Sigmoid colon (tissue), 6 donors: ENCODE measurements at regions not wholly inside any gene's neighbourhood (a gene's known extent, or its start where the extent isn't known, plus 50 kb on each side); places are given as distances from the start of the nearest gene placed in this dataset.

Experiments used
- DNase-seq: peaks from one replicate; pipeline ENCODE4 v3.0.0-alpha.2; 2019
- H3K27ac ChIP-seq, 4 donors: fragments of 200-600 bp; sonication (generic); one replicate each; pipeline ENCODE4 v1.5.1; 2016 to 2019; ENCODE audit warnings: mild to moderate bottlenecking in 1 of 4
- H3K27me3 ChIP-seq, 3 donors: fragments of 200-600 bp; sonication (generic); one replicate each; pipeline ENCODE4 v1.5.1; 2019; ENCODE audit warnings: mild to moderate bottlenecking in 1 of 3
- H3K36me3 ChIP-seq, 4 donors: fragments of 200-600 bp; sonication (generic); one replicate each; pipeline ENCODE4 v1.5.1; 2016 to 2019
- H3K4me1 ChIP-seq, 4 donors: fragments of 200-600 bp; sonication (generic); one replicate each; pipeline ENCODE4 v1.5.1; 2017 to 2019
- H3K4me3 ChIP-seq, 4 donors: fragments of 200-600 bp; sonication (generic); one replicate each; pipeline ENCODE4 v1.5.1; 2017 to 2019; ENCODE audit warnings: mild to moderate bottlenecking in 2 of 4, moderate library complexity in 1 of 4
- H3K9me3 ChIP-seq, 4 donors: fragments of 200-600 bp in 3 of 4; sonication (generic) in 3 of 4; one replicate each; pipeline versions ENCODE4 v1.5.1 to v1.6.1; 2013 to 2019
- EP300 ChIP-seq, 4 donors: sonication (generic); formaldehyde crosslinking; IDR thresholded peaks; one replicate each; pipeline ENCODE4 v1.6.1; 2017; ENCODE audit warnings: antibody characterized with exemption in 4 of 4
- POLR2A ChIP-seq, 2 donors: fragments of 450-650 bp; IDR thresholded peaks; one replicate each; pipeline ENCODE4 v1.6.1; 2016; ENCODE audit warnings: antibody characterized with exemption in 2 of 2, mild to moderate bottlenecking in 2 of 2, moderate library complexity in 2 of 2
- POLR2AphosphoS5 ChIP-seq, 4 donors: sonication (generic); formaldehyde crosslinking; IDR thresholded peaks; one replicate each; pipeline ENCODE4 v1.6.1; 2017; ENCODE audit warnings: antibody characterized with exemption in 4 of 4
- WGBS, 2 donors: extraction: QIAGEN DNeasy Blood & Tissue Kit; methylation state at CpG; one replicate each; pipeline ENCODE4 v1.1.7; 2013; 5-methylcytosine and 5-hydroxymethylcytosine counted together
- intact Hi-C: fragments of 100-400 bp; cut with DNase I; formaldehyde crosslinking; loops from one replicate; pipeline ENCODE4 v1.15.1; 2023
- TF ChIP-seq, protein P1 (sequence below), 4 experiments: fragments of 450-650 bp in 3 of 4; fragments of 200-600 bp in 1 of 4; IDR thresholded peaks; one replicate each; pipeline ENCODE4 v1.5.1; 2016 to 2019; ENCODE audit warnings: antibody characterized with exemption in 4 of 4, mild to moderate bottlenecking in 3 of 4, moderate library complexity in 2 of 4
- donor health status: healthy with polysubstance abuse.
- donor health status: healthy.

DNA sequence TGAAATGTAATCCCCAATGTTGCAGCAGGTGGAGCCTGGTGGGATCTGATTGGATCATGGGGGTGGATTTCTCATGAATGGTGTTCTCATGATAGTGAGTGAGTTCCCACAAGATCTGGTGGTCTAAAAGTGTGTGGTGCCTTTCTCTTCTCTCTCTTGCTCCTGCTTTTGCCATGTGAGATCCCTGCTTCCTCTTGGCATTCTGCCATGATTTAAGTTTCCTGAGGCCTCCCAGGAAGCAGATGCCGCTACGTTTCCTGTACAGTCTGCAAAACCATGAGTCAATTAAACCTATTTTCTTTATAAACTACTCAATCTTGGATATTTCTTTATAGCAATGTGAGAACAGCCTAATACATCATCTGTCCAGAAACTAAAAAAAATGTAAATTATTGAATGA lies 298.3 kb downstream of the MEX3B start:
- Histone ChIP-seq H3K27me3 (no peaks in the 10 kb centered on the region), H3K4me1 (peaks cover 0 to 13% (median 12%) of the 10 kb centered on the region in 4 donors), H3K27ac (no peak overlapping the region), H3K4me3 (no peak overlapping the region), H3K36me3 (no peaks in the 10 kb centered on the region), H3K9me3 (no peaks in the 10 kb centered on the region)
- intact Hi-C loops = no loop called here
- 38 to 57% methylated on average over 2 of the region's 2 CpGs for WGBS, 2 donors
- TF ChIP-seq POLR2A (IDR thresholded peaks at IDR 0.05) (no peak), POLR2AphosphoS5 (IDR thresholded peaks at IDR 0.05) (no peak), EP300 (IDR thresholded peaks at IDR 0.05) (no peak)
- TF ChIP-seq, protein P1, sequence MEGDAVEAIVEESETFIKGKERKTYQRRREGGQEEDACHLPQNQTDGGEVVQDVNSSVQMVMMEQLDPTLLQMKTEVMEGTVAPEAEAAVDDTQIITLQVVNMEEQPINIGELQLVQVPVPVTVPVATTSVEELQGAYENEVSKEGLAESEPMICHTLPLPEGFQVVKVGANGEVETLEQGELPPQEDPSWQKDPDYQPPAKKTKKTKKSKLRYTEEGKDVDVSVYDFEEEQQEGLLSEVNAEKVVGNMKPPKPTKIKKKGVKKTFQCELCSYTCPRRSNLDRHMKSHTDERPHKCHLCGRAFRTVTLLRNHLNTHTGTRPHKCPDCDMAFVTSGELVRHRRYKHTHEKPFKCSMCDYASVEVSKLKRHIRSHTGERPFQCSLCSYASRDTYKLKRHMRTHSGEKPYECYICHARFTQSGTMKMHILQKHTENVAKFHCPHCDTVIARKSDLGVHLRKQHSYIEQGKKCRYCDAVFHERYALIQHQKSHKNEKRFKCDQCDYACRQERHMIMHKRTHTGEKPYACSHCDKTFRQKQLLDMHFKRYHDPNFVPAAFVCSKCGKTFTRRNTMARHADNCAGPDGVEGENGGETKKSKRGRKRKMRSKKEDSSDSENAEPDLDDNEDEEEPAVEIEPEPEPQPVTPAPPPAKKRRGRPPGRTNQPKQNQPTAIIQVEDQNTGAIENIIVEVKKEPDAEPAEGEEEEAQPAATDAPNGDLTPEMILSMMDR (IDR thresholded peaks at IDR 0.05) = no peak
- no peak for DNase-seq

DNA sequence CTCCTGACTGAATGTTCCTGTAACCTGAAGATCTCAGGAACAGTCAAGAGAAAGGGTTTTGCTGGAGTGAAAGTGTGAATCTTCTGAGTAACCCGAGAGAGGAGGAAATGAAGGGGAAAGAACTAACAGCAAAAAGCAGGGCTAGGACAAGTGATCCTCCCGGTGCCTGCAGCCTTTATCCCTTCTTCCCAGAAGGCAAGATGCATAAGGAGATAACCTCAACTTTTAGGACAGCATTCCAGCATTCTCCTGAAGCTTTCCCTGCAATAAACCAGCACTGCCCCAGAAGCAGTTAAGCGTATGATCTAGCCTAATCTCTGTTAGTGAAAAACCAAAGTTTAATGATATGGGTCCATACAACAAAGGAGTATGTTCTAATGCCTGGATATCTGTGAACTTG lies 298.8 kb downstream of the MEX3B start:
- H3K9me3 ChIP-seq = no peaks in the 10 kb centered on the region
- 70 to 72% methylated on average over 3 of the region's 3 CpGs for WGBS, 2 donors
- intact Hi-C loops = no loop called here
- TF ChIP-seq, protein P1 (IDR thresholded peaks at IDR 0.05) = no peak
- TF ChIP-seq POLR2AphosphoS5 (IDR thresholded peaks at IDR 0.05) (no peak), EP300 (IDR thresholded peaks at IDR 0.05) (no peak), POLR2A (IDR thresholded peaks at IDR 0.05) (no peak)
- no peaks in the 10 kb centered on the region for H3K36me3 ChIP-seq
- no peaks in the 10 kb centered on the region for H3K27me3 ChIP-seq
- H3K4me1 ChIP-seq = peaks cover 0 to 9% (median 8%) of the 10 kb centered on the region in 4 donors
- no peak overlapping the region for H3K27ac ChIP-seq
- DNase-seq = no peak
- H3K4me3 ChIP-seq = no peak overlapping the region

DNA sequence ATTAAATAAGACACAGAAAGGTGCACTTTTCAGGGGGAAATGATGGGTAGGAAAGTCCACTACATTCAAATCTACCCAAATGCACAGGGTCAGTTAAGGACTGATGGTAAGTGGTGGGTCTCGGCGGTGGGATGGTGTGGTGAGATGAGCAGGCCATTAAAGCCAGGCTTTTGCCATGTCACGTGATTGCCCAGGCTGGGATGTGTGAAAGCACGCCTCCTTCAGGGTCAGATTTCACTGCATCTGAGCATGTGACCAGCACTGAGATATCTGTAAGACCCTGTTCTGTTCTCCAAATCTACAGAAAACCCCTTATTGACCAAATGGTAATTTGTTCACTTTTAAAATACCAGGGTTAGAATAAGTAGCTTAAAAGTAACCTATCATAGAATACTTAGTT lies 301.5 kb downstream of the MEX3B start:
- Histone ChIP-seq H3K27ac (no peak overlapping the region), H3K36me3 (no peaks in the 10 kb centered on the region), H3K4me1 (no peaks in the 10 kb centered on the region), H3K4me3 (no peak overlapping the region), H3K9me3 (no peaks in the 10 kb centered on the region), H3K27me3 (no peaks in the 10 kb centered on the region)
- 78 to 86% methylated on average over 4 of the region's 4 CpGs for WGBS, 2 donors
- intact Hi-C loops = no loop called here
- TF ChIP-seq EP300 (IDR thresholded peaks at IDR 0.05) (no peak), POLR2A (IDR thresholded peaks at IDR 0.05) (no peak), POLR2AphosphoS5 (IDR thresholded peaks at IDR 0.05) (no peak)
- TF ChIP-seq, protein P1 (IDR thresholded peaks at IDR 0.05) = no peak
- no peak for DNase-seq

DNA sequence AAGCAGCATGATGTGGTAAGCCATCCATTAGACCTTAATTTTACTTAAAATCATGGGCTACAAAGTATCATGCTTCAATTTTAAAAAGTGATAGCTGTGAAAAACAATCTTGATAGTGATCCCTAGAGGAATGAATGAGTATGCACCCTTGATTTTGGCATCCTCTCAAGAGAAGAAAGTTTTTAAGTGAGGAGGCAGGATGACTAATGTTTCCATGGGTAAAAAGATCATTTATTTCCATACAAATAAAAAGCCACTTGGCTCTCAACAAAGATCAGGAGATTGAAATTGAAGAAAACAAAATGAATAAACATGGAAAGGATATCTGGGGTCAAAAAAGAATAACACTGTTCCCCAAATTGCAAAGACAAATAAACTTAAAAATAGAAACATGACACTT lies 305.4 kb downstream of the MEX3B start:
- no peaks in the 10 kb centered on the region for H3K36me3 ChIP-seq
- no peak for DNase-seq
- H3K27ac ChIP-seq = no peak overlapping the region
- TF ChIP-seq, protein P1 (IDR thresholded peaks at IDR 0.05) = no peak
- TF ChIP-seq POLR2A (IDR thresholded peaks at IDR 0.05) = no peak
- H3K4me1 ChIP-seq = no peaks in the 10 kb centered on the region
- H3K4me3 ChIP-seq = no peak overlapping the region
- intact Hi-C loops = no loop called here
- no peaks in the 10 kb centered on the region for H3K9me3 ChIP-seq
- H3K27me3 ChIP-seq = no peaks in the 10 kb centered on the region

DNA sequence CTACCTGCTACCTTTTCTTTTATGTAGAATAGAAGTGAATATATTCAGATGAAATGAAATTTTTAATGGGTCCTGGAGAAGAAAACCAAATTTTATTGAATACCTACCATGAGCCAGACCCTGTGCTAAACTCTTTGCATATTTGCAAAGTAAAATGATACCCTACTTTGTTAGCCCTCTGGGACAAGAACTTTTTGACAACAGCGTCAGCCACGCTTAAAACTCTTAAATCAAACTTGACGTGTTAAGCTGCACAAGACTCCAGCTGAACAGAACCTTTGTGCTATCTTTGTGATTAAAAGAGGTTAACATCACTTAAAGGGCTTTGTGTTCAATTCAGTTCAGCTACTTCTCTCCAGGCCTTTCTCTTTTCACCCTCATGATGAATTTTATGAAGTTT lies 316.5 kb downstream of the MEX3B start:
- WGBS, 2 donors = 78 to 84% methylated on average over 3 of the region's 3 CpGs
- Histone ChIP-seq H3K27me3 (no peaks in the 10 kb centered on the region), H3K36me3 (no peaks in the 10 kb centered on the region), H3K9me3 (no peaks in the 10 kb centered on the region), H3K27ac (no peak overlapping the region), H3K4me1 (peaks cover 0 to 22% (median 20%) of the 10 kb centered on the region in 4 donors), H3K4me3 (no peak overlapping the region)
- no peak for DNase-seq
- intact Hi-C loops = no loop called here
- TF ChIP-seq POLR2A (IDR thresholded peaks at IDR 0.05) (no peak), EP300 (IDR thresholded peaks at IDR 0.05) (no peak), POLR2AphosphoS5 (IDR thresholded peaks at IDR 0.05) (no peak)
- TF ChIP-seq, protein P1 (IDR thresholded peaks at IDR 0.05) = no peak
